NCI-H446 treated with DMSO at 0.1 percent for 48 hours (cell line): ENCODE measurements at regions not wholly inside any gene's neighbourhood (a gene's known extent, or its start where the extent isn't known, plus 50 kb on each side); places are given as distances from the start of the nearest gene placed in this dataset.

Experiments used
- DNase-seq: peaks from one replicate; lab custom pipeline; 2025; lab: John Stamatoyannopoulos, UW

DNA sequence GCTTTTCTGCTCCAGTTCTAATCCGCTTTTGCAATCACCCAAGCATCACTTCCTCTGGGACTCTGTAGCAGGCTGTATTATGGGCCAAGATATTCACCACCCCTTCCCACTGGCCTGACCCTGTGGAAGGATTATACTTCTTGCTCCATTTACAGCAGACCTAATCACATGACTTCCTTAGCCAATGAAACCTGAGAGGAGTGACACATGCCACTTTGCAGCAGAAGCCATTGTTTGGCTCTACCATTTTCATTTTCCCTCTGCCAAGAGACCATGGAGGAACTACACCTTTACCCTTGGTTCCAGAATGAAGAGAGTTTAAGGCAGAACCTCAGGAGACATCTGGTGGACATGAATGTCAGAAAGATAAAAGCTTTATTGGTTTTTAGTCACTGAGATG, 134.9 kb upstream of the HSD17B12 start:
- no peak for DNase-seq

DNA sequence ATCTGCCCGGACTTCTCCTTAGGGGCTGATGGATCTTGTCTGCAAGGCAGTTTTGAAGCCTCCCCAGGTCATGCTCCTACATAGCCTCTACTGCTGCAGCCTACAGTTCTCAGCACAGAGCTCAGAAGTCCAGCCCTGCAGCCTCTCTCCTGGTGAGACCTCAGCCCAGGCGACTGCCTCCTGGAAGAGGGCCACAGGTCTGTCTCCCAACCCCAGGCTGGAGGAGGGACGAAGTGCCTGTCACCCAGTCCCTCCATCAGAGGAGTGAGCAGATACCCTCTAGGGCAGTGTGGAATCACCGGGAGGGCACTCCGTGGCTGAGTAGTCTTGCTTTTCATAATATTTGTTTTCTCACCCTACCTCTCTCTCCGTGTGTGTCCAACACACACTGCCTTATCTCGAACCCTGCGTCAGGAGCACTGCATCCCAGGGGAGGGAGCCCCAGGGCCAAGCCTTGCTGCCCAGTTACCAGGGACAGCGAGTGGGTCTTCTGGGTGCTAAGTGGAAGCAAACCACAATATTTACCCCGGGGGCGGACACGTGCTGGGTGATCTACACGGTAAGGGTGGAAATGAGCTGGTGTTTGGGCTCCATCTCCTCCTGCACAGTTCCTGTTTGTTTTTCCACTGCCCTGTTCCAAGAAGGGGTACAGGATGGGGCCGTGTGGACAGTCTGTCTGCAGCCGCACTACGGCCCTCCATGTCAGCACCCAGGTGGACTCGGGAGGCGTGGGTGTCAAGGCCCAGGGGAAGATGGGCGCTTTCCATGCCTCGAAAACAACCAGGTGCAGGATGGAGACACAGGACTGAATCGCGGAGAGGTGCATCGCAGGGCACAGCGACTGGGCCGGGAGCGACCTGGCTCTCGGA, 133.7 kb upstream of the HSD17B12 start:
- no peak for DNase-seq

- no peak for DNase-seq
Observed at GRCh38 chr11:43547430-43547831, 133.1 kb upstream of the HSD17B12 start.

GRCh38 chr11:43547889-43548381, 132.6 kb upstream of the HSD17B12 start:
- DNase-seq: no peak

DNA sequence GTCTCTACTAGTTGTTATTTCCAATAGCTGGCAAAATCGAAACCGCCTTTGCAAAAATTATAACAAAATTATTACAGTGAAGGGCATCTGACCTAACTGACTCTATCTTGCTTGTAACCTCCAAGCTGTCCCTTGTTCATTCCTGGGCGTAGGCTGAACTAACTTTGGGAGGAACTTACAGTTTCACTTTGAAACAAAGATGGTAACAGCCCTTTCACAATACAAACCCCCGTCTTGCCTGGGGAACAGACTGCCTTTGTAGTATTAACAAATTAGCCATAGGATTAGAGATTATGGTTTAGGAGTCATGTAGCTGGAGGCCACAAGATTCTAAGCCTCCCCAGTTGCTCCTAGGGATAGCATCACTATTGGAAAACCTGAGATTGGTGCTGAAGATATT, 131.6 kb upstream of the HSD17B12 start:
- DNase-seq: no peak

GRCh38 chr11:43549624-43550023, 130.9 kb upstream of the HSD17B12 start:
- no peak for DNase-seq

DNA sequence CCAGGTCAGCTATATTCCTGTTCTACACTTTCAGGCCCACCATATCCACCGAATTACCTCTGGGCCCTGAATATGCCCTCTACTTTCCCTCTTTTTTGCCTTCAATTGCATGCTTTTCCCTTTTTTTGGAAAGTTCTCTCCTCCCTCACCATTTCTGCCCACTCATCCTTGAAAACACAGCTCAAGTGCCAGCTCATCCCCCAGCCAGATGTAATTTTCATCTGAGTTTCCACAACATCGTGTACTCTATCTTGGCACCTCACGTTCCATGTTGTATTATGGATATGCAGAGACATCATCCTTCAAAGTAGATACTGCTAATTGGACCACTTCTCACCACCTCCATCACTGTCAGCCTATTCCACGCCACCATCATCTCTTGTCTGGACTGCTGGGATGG, 129.8 kb upstream of the HSD17B12 start:
- no peak for DNase-seq

GRCh38 chr11:43554148-43554473, 126.4 kb upstream of the HSD17B12 start:
- DNase-seq: no peak

GRCh38 chr11:43555186-43555585, 125.4 kb upstream of the HSD17B12 start:
- no peak for DNase-seq

DNA sequence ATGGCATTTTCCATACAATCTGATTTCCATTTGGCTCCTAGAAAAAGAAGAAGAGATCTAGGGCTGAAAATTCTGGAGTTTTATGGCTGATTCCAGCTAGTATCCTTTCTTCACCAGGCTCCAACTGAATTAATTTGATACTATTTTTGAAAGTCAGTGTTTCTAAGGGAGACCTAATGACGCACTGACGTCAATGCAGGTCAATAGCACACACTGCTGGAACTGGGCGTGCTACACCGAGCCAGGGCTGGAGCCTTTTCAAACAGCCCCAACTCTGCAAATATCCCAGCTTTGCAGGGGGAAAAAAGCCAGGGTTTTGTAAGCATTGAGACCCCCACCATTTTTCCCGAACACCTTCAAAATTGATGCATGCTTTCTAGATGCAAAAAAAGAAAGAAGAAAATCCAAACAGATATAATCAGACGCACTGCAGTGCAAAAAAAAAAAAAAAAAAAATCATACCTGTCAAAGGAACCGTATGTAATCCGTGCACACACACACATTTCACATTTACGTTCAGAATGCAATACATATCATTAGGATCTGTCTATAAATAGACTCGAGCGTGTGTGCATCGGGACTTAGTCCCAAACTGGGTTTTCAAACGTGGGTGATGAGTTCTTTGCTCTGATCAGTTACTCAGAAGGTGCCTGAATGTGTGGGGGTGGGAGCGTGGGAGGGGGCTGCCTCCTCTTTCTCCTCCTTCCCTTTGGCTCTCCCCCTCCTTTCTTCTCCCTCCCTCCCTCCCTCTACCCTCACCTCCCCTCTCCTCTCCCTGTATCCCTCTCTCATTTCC, 124.5 kb upstream of the HSD17B12 start:
- no peak for DNase-seq

DNA sequence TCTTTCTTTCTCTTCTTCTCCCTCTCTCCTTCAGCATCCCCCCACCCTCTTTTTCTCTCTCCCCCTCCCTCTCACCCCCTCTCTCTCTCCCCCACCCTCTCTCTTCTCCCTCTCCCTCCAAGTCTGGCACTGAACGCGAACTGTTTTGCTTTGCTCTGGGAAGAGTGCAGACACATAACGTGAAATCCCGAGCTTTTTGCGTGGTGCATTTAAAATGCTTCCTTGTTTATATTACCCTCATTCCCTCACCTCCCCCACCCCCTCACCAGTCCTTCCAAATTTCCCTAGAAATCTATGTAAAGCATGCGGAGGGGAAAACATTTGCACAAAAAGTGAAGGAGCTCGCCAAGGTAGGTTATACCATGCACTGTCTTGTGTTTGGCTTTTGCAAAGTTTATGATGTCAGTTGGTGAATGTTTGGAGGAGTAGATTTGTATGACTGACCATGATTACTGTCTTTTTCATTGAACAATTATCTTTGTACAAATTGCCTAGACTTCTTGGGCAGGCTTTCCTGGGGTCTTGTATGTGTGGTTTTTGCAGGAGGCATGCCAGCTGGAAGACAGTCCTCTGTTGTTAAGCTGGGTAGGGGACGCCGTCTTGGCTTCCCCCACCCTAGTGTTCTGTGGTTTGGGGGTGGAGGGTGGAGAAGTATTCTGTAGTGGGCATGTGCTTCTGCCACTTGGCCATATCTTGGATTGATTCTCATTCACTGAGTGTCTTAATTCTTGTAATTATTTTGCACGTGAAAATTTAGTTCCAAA, 123.7 kb upstream of the HSD17B12 start:
- DNase-seq: no peak

- DNase-seq: no peak
Observed at GRCh38 chr11:43557553-43558110, 122.9 kb upstream of the HSD17B12 start.

- DNase-seq: no peak
Observed at GRCh38 chr11:43558146-43558545, 122.4 kb upstream of the HSD17B12 start.

GRCh38 chr11:43558556-43559127, 121.9 kb upstream of the HSD17B12 start:
- DNase-seq: no peak

DNA sequence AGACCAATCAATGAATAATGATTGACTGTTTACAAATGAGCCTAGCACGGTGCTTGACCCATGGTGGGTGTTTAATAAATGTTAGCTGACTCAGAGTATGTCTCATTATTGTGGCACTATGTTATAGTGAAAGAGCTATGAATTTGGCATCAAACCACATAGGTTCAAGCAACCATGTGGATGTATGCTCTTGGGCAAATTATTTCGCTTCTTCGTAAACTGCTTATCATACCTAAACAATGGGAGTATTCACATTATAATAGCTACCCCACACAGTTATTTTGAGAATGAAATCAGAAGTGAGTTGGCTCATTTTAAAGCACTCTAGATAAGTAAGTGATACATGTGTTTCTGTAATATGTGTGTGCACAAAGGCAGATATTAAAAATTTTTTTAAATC, 118.7 kb upstream of the HSD17B12 start:
- no peak for DNase-seq

GRCh38 chr11:43567396-43567975, 113.1 kb upstream of the HSD17B12 start:
- peak; percentile 16 for DNase-seq

DNA sequence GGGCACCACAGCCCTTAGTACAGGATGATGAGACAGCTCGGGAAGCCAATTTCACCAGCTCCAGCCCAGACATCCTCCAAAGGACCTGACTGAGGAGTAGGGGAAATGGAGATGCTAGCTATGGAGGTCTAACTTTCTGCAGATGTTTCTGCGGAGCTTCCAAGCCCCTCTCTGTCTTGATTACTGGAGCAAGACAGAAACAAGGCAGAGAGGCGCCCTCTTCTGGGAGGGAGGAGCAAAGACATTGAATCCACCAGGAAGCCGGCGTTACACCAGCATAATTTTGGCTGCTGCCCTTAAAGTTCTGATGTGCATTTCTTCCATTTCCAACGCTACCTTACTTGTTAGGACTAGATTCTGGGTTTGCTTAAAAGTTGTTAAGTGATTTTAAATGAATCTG, 107.3 kb upstream of the HSD17B12 start:
- DNase-seq: no peak

- DNase-seq: no peak
Observed at GRCh38 chr11:43573873-43574272, 106.7 kb upstream of the HSD17B12 start.

DNA sequence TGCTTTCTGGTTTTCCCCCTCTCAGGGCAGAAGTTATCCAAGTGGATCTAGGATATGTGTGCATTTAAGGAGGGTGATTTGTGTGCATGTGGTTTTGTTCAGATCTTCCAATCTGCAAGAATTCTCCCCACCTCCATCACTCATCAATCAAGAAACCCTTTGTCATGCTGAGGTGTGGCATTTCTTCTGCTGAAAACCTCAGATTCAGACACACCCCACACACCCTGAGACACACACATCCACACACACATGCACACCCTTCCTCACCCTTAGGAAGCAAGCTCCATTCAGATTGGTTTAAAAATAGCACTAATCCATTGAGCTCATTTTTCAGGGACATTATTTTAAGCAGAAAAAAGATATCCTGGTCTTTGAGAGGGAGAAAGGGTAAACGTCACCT, 106.1 kb upstream of the HSD17B12 start:
- DNase-seq: no peak

DNA sequence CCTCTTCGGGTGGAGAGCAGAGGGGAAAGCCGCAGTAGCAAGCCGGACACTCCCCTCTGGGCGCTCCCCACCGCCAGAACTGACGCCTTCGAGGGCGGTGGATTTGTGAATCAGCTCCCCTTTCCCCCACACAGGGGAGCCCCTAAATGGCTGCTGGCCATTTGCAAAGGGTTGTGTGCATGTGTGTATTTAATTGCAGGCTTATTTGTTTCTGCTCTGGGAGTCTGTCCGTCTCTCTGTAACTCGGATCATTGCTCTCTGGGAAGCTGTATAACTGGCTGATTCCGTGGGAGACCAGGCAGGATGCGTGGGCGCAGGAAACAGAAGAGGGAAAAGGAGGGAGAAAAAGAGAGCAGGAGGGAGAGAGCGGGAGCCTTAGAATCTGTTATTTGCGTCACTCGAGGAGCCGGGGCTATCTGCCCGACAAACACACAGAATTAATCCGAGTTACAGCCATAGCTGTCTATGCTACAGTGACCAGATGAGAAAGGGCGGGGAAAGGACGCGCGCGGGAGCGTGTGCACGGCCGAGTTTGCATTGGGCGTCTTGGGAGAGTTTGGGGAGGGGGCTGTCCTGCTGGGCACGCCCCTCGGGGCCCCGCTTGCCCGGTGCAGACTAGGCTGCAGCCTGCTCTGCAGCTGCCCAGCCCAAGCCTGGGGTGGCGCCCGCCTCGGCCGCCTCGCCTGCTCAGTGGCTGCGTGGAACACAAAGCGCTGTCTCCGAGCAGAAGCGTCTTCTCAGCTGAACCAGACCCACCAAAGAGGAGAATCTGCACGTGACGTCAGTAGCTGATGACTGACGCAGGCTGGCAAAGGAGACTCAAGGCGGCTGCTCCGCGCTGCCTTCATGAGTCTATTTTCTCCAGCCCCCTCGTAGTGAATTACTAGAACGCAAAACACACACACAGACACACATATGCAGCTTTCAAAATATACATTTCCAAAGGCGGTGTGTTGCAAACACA, 105.3 kb upstream of the HSD17B12 start:
- DNase-seq: peak; percentile 42
